OCI-LY3 (cell line): ENCODE measurements at regions not wholly inside any gene's neighbourhood (a gene's known extent, or its start where the extent isn't known, plus 50 kb on each side); places are given as distances from the start of the nearest gene placed in this dataset.
"Not testable (repeated sequence)": the region's sequence is repeated elsewhere in the genome, so short reads cannot be mapped to it uniquely, and the experiment has no call there.

Source experiments
- CTCF ChIP-seq: fragments of 200-600, 300-600 bp; sonication (generic); IDR thresholded peaks from 2 replicates; pipeline ENCODE4 v1.5.1; 2014; ENCODE audit warnings: antibody characterized with exemption, low read length, low read depth
- EZH2phosphoT487 ChIP-seq: fragments of 200-600 bp; shearing (Covaris generic); IDR thresholded peaks from 2 replicates; pipeline ENCODE4 v1.6.1; 2018; ENCODE audit warnings: antibody characterized with exemption, mixed run types, low read depth

DNA sequence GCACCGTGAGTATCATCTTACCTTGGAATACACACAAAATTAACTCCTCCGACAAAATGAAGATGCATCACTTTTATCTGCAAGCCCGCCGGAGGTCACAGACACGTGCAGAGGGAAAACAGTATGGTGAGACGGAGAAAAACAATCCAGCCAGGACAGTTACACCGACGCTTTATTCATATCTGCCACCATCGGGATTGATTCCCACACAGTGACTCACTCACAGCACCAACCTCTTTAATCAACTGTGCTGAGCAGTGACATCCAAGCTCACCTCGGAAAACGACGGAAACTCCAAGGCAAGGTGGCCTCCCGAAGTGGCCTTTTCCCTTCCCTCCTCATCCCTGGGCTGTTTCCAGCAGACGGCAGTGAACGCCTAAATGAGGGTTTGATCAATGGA, 151.8 kb downstream of the NPIPA8 start:
- not testable (repeated sequence) for TF ChIP-seq CTCF, EZH2phosphoT487
